ENCODE measurements at regions not wholly inside any gene's neighbourhood (a gene's known extent, or its start where the extent isn't known, plus 50 kb on each side); places are given as distances from the start of the nearest gene placed in this dataset.
A peak's percentile ranks its signal among the peaks of the same experiment; 100 is the strongest.
"Not testable (repeated sequence)": the region's sequence is repeated elsewhere in the genome, so short reads cannot be mapped to it uniquely, and the experiment has no call there.

- DNase-seq, result no peak
Measured at GRCh38 chr6:56904068-56904467, 50.8 kb upstream of the BEND6 start.

- DNase-seq, result no peak
Measured at GRCh38 chr6:56902641-56903464, 52.1 kb upstream of the BEND6 start.

DNA sequence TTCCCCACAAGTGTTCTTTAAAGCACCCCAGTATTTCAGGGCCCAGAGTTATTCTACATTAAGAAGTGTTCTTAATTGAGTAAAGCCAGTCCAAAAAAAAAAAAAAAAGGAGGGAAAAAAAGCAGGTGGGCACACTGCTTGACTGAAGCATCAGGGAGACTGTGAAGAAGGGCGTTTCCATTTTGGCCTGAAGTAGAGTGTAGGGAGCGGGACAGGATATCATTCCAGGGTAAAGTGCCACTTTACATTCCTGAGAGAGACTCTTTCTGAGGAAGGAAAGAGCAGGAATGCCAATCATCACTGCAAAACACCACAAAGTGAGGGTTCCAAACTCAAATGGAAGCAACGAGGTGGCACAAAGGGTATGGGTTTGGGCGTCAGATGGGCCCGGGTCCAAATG lies 54.1 kb upstream of the BEND6 start:
- no peak for DNase-seq

GRCh38 chr6:56899753-56900152 lies 55.2 kb upstream of the BEND6 start:
- no peak for DNase-seq

DNA sequence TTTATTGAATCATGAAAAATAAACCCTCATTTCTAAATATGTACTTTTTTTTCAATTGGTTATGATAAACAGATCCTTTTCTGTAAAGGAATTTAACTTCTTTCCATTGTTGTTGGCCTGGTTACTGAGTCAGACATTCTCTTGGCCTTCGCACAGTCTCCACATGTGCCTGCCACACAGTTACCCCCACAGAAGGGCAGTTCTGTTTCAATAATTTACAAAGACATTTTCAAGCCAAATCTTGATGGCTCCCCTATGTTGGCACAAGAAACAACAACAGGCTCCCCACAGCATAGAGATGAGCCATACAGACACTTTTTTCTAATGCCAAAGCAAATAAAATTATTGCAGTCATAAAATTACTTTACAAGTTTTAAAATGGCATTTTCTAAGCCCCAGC lies 55.6 kb upstream of the BEND6 start:
- no peak for DNase-seq

- no peak for DNase-seq
Measured at GRCh38 chr6:56897789-56898529, 56.9 kb upstream of the BEND6 start.

DNA sequence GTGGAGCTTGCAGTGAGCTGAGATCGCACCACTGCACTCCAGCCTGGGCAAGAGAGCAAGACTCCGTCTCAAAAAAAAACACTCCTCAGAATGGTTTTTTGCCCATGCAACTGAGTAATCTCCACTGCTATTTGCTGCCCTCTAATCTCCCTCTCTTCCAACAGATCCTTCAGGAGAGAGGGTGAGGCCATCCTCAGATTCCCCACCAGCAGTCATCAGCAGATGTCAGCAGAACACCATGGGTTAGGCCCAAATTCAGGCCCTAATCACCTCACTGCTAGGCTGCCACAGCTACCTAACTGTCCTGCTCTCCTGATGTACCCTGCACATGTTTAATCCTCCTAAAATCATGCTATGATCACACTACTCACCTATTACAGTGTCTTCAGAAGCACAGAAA lies 63.2 kb upstream of the BEND6 start:
- no peak for DNase-seq

GRCh38 chr6:56890683-56891429 lies 64.1 kb upstream of the BEND6 start:
- DNase-seq, result peak in 1 of 2 experiments; percentile 7

DNA sequence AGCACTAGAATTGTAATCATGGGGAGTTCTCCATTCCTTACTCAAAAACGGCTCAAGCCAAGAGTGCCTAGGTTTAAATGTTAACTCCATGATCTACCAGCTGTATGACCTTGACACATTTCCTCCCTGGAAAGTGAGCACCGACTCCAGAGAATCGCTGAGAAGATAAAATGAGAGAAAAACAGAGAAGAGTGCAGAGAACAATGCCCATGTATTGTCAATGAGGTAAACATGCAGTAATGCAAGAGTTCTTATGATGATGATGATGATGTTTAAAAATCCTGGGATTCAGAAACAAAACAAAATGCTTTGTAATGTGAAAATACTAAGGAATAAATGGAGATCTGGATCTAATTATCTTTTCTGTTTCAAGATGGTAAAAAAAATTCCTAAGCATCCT lies 64.8 kb upstream of the BEND6 start:
- DNase-seq, result no peak

DNA sequence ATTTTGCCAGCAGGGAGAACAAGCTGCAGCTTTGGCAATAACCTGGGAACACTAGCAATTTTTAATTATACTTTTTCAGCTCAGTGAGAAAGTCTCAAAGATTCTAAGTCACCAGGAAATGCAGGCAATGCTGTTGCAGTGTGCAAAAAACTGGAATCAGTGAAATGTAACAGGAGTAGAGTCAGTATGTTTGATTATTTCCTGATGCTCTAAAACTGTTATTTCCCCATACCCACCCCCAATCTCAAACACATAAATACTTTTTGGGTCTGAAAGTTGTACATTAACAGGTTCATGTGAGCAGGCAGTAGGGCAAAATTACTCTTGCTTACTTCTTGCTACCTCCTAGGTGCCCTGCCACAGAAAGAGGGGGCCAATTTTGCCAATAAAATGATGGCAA lies 65.4 kb upstream of the BEND6 start:
- no peak for DNase-seq

DNA sequence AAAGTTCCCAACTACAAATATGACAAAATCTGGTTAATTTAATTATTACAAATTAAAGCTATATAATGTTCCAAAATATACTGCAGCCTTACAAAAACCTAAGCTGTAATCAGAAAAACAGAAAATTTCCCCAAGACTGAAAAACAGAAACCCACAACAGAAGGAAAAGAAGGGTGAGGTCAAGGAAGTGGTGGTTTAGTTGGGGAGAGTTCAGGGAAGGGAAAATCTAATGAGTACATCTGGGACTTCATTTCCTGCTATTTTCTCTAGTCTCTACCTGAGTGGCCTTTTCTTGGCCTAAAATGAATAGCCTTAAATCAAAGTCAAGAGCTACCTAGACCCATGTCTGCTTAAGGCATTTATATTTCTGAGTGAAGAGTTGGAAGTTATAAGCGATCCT lies 66.2 kb upstream of the BEND6 start:
- no peak for DNase-seq

- no peak for DNase-seq
Measured at GRCh38 chr6:56887086-56887485, 67.8 kb upstream of the BEND6 start.

GRCh38 chr6:56877922-56878321 lies 77.0 kb upstream of the BEND6 start:
- no peak for DNase-seq

- DNase-seq, result no peak
Measured at GRCh38 chr6:56875961-56876360, 78.9 kb upstream of the BEND6 start.

DNA sequence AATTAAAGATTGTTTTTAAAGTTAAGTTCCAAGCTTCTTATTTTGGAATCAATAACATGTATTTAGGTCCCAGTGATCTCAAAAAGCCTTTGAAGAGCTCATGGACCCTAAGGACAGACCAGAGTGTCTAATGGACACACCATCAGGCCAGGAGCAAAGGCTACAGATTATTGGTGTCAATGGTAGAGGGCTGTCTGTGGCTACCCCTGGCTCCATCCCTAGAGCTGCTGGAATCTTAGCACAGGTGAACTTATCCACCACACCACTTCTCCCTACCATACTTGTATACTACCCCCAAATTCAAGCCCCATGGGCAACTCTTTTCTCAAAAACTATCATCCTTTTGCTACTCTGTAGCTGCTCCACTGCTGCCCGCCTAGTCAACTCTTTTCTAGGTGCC lies 79.4 kb upstream of the BEND6 start:
- DNase-seq, result no peak

DNA sequence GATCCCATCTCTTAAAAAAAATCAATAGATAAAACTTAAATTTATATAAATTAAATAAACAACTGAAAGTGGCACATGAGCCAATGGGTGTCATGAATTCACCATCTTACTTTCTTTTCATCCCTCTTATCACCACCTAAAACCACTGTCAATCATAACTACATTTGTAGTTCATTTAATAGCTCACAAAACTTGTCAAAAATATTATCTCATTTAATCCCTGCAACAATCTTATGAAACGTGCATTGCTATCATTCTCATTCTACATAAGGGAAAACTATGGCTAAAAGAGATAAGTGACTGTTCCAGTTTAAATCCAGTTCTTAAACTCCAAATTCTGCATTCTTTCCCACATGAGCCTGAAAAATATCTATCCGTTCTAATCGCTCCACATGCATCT lies 80.6 kb upstream of the BEND6 start:
- no peak for DNase-seq

- DNase-seq, result not testable (repeated sequence)
Measured at GRCh38 chr6:56870053-56870452, 84.9 kb upstream of the BEND6 start.

DNA sequence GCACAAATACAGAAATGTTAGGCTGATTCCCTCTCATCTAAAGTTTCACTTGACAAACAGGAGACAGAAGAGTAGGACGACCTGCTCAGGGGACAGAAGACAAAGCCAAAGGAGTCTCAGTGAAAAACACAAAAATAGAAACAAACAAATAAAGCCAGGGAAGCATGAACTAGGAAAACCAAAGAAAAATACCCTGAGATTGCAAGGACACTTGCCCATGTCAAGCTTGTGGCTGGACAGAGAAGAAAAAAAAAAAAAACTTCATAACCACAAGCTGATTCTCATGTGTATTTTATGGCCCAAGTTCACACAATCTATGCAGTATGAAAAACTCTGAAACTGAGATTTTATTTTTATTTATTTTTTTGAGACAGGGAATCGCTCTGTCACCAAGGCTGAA lies 85.6 kb upstream of the BEND6 start:
- DNase-seq, result no peak

DNA sequence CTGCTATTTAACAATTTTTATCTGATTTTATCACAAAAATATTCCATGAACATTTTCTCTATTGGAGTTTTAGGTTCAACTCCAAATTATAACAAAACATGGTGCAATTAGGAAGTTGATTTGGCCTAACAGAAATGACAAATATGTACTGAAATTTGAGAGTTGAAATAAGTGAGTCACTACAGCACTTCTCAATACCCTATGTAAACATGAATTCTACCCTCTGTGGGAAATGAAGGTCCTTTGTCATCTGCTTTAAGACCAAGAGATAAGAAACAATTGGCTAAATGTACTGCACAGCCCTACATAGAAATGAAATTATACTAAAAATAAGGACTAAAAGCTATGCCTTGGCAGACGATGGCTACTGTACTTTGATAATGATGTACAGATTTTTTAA lies 86.2 kb upstream of the BEND6 start:
- no peak for DNase-seq

GRCh38 chr6:56866917-56867522 lies 87.9 kb upstream of the BEND6 start:
- no peak for DNase-seq

DNA sequence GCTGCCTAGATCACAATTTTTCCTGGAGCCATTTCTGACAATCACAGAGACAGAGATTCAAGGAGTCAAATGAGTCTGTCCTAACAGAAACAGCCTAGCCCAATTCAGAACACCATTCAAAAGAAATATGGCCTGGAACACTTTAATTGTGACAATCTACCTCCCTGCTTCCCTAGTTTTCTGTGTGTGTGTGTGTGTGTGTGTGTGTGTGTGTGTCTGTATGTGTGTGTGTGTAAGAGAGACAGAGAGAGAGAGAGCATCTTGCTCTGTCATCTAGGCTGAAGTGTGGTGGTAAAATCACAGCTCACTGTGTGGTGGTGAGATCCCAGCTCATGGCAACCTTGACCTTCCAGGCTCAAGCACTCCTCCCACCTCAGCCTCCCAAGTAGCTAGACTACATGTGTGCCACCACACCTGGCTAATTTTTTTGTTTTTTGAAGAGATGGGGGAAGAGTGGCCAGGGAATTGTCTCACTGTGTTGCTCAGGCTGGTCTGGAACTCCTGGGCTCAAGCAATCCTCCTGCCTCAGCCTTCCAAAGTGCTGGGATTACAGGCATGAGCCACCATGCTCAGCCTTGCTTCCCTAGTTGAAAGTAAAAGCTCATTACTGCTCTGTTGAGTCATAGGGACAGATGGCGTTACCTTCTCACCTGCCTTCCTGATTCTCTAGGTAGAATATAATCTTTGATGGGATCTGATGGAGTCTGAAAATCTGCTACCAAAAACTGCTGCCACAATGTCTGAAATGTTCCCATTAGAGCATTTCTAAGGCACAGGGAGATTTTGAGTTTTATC lies 89.6 kb upstream of the BEND6 start:
- no peak for DNase-seq

GRCh38 chr6:56864171-56864616 lies 90.7 kb upstream of the BEND6 start:
- no peak for DNase-seq
